DOHH2 (cell line): ENCODE measurements at regions not wholly inside any gene's neighbourhood (a gene's known extent, or its start where the extent isn't known, plus 50 kb on each side); places are given as distances from the start of the nearest gene placed in this dataset.

Experiments
- EZH2phosphoT487 ChIP-seq: fragments of 200-600 bp; sonication (generic); IDR thresholded peaks from 2 replicates; pipeline ENCODE4 v1.6.1; 2017; ENCODE audit warnings: borderline replicate concordance, mild to moderate bottlenecking, antibody characterized with exemption, low read length, moderate library complexity, mixed read lengths
- TF ChIP-seq, protein P1 (sequence below): fragments of 200-600 bp; sonication (generic); IDR thresholded peaks from one replicate; pipeline ENCODE4 v1.5.1; 2014; ENCODE audit warnings: antibody characterized with exemption, mild to moderate bottlenecking, low read depth, low read length; ENCODE audit not compliant: poor library complexity, severe bottlenecking

DNA sequence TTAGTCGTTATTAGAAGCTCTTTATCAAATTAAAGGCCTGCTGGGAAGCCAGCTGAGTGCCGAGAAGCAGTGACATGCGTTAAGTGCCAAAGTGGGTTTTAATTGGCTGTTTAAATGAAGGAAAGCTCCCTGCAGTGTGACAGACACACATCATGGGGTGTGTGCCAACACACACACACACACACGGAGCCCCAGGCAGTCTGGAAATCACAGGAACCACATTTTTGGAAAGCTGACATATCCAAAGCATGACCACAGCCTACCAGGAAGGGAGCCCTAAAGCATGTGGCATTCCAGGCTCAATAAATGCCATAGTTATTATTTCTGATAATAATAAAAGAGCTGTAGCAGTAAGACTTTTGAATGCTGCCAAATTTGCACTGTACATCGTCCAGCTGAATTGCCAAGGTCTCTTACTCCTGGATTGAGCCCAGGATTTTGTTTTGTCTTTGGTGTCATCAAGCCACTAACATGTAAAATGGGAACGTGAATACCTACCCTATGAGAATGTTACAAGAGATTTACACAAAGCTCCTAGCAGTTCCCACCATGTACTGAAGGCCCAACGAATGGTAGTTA is 135.1 kb downstream of the TMEM30B start:
- TF ChIP-seq, protein P1, sequence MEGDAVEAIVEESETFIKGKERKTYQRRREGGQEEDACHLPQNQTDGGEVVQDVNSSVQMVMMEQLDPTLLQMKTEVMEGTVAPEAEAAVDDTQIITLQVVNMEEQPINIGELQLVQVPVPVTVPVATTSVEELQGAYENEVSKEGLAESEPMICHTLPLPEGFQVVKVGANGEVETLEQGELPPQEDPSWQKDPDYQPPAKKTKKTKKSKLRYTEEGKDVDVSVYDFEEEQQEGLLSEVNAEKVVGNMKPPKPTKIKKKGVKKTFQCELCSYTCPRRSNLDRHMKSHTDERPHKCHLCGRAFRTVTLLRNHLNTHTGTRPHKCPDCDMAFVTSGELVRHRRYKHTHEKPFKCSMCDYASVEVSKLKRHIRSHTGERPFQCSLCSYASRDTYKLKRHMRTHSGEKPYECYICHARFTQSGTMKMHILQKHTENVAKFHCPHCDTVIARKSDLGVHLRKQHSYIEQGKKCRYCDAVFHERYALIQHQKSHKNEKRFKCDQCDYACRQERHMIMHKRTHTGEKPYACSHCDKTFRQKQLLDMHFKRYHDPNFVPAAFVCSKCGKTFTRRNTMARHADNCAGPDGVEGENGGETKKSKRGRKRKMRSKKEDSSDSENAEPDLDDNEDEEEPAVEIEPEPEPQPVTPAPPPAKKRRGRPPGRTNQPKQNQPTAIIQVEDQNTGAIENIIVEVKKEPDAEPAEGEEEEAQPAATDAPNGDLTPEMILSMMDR = no peak
- no peak for TF ChIP-seq EZH2phosphoT487
